Activated CD4-positive, alpha-beta T cell treated with anti-CD3 and anti-CD28 coated beads, Interleukin-2, amount 50 U/mL, for 48 hours (primary cell): ENCODE measurements at regions not wholly inside any gene's neighbourhood (a gene's known extent, or its start where the extent isn't known, plus 50 kb on each side); places are given as distances from the start of the nearest gene placed in this dataset.
"Not testable (repeated sequence)": the region's sequence is repeated elsewhere in the genome, so short reads cannot be mapped to it uniquely, and the experiment has no call there.

Experiments
- DNase-seq, 2 experiments: peaks; one replicate each; pipeline ENCODE4 v3.0.0-alpha.2; 2020

DNA sequence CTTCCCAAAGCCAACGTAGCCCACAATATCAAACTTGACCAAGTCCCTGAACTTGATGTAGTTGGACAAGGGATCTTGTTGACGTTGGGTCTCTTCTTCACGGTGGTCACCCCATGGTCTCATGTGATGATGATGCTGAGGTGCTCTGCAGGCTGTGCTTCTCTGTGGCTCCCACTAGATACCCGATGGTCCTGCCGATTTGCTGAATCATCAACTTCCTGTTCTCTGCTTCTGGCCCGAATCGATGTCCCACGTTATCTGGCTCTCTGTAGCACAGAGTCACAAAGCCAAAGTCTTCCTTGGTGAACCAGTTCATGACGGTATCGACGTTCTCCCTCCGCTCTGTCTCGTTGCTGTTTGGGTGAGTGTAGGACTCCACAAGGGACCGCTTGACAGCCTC, 201.0 kb downstream of the ADRA2C start:
- not testable (repeated sequence) for DNase-seq

DNA sequence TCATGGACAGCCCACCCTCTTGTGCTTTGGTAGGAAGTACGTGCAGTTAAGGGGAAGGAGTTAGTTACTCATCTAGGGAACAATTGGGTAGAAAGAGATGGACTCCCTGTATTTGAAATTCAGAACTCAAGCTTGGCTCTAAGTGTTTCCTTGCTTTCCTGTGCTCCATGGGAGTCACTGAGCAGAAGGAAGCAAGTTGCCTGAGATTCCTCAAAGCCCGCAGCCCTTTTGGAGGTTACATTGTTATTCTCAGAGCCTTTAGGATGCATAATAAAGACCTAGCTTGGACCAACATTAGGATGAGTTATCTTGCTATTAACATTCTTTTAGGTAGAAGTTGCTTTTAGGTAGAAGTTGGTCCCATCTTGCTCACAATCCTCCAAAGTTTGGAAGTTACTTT, 206.4 kb downstream of the ADRA2C start:
- DNase-seq = not testable (repeated sequence)

DNA sequence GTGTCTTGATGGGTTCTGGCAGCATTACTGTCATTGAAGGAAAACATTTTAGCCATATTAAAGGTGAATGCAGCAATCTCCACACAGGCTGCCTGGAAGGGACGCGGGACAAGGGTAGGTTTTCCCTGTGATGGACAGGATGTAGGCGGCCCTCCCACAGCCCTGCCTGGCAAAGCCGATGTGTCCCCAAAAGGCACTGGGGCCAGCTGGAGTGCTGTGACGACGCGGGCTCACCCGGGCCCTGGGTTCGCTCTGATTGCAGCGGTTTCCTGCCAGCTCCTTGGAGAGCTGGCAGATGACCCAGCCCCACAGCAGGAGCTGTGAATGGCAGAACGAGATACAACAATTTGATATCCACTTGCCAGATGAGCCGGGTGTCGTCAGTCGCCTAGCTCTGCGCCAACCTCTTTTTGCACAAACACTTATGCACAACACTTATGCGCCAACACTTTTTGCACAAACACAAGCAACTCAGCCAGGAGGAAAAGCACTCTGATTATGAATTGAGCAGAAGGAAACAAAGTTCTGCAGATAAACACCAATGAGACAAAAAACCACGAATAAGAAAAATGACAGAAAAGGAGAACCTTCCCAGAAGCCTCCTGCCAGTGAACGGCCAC, 207.5 kb downstream of the ADRA2C start:
- DNase-seq = not testable (repeated sequence)

DNA sequence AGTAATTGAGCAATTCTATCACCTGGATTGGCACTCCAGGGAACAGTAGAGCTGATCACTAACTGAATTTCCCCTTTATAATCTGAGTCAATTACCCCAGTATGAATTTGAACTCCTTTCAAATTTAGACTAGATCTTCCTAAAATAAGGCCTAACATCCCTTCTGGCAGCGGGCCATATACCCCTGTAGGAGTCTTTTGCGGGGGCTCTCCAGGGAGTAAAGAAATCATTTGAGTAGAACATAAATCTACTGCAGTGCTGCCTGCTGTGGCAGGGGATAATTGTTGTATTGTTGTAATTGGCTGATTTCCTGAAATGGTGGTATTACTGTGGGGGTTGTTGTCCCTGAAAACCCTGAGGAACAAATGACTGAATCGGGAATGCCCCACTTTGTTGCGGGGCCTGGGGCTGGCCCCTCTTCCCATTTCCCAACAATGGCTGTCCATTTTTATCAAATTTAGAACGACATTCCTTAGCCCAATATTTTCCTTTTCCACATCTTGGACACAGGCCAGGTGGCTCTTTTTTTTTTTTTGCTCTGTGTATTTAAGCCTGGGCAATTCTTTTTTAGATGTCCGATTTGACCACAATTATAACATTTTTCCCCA, 217.4 kb downstream of the ADRA2C start:
- not testable (repeated sequence) for DNase-seq

DNA sequence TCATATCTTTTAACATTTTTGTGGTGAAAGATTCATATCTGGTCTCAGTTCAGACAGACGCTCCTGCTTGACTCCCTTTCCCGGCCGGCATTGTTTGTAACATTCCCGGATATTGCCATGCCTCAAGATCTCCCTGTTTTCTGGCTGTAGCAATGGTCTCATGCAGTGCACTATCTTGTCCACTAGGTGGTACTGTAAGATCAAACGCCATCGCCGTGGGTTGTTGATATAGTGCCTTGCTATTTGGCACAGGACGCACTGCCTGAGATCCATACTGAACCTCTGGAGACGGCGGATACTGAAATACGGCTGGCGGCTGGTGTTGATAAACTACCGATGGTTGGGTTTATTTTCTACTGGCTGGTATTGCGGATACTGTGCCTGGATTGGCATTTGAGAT, 218.6 kb downstream of the ADRA2C start:
- DNase-seq = not testable (repeated sequence)

DNA sequence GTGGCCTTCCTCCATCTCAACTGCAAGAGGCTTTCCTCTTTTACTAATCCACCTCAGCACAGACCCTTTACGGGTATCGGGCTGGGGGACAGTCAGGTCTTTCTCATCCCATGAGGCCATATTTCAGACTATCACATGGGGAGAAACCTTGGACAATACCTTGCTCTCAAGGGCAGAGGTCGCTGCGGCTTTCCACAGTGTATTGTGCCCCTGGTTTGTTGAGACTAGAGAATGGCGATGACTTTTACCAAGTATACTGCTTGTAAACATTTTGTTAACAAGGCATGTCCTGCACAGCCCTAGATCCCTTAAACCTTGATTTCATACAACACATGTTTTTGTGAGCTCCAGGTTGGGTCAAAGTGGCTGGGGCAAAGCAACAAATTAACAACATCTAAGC, 220.2 kb downstream of the ADRA2C start:
- DNase-seq = not testable (repeated sequence)

DNA sequence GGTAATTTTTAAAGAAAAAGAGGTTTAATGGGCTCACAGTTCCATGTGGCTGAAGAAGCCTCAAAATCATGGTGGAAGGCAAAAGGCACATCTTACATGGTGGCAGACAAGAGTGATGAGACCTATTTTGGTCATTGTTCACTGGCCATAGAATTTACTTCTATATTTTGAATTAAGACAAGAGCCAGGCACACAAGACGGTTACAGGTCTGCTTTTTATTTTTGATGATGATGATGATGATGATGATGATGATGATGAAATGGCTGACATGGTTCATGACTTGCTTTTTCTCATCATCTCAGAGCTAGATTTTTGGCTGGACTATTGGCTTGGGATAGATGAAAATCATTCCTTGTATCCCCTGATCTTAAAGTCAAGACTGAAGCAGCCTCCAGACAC, 229.3 kb downstream of the OTOP1 start:
- DNase-seq = not testable (repeated sequence)

DNA sequence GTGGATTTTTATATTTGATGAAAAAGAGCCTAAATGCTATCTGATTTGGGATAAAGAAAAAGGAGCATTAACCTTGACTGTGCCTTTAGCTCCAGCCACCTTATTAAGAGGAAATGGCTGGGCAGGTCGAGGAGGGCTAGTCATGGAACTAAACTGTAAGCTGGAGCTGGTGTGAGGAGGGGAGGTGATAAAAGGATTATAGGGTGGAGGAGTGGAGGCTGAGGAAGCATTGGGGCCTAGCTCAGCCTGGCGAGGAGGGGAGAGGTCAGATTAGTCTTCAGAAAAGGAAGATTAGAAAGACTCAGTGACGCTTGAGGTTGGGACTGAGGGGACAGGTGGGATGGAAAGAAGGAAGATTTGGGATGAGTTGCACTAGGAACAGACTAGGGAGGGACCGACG, 222.7 kb downstream of the OTOP1 start:
- DNase-seq = not testable (repeated sequence)

DNA sequence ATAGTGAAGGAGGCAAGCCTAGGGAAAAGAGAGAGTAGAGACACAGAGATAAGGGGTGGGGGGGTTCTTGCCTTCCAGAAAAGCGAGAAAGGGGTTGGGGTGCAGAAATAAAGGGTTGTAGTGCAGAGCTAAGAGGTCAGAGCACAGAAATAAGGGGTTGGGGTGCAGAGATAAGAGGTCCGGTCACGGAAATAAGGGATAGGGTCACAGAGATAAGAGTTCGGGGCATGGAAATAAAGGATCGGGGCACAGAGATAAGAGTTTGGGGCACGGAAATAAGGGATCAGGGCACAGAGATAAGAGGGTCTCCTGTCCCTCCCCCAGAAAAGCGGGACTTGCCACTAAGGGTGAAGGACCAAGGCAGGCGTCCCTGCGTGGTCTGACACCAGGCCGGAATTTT, 222.0 kb downstream of the OTOP1 start:
- not testable (repeated sequence) for DNase-seq

DNA sequence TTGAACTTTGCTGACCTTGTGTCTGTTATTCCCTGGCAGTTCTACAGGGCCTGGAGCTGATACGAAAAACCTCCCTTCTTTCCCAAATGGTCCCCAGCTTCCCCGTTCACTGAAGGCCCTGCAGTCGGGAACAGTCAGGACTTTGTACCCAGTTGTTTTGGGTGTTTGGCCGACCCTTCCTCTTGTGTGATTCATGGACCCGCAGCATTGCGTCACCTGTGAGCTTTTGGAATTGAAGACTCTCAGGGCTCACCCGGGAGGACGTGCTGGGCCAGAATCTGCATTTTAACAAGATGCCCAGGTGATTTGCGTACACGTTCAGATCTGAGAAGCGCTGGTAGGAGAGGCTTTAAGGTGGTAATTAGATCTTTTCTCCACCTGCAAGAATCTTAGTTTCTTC, 220.4 kb downstream of the OTOP1 start:
- DNase-seq = not testable (repeated sequence)

DNA sequence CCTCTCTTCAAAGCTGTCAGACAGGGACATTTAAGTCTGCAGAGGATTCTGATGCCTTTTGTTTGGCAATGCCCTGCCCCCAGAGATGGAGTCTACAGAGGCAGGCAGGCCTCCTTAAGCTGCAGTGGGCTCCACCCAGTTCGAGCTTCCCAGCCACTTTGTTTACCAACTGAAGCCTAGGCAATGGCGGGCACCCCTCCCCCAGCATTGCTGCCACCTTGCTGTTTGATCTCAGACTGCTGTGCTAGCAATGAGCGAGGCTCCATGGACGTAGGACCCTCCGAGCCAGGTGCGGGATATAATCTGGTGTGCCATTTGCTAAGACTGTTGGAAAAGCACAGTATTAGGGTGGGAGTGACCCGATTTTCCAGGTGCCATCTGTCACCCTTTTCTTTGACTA, 207.7 kb downstream of the OTOP1 start:
- DNase-seq = not testable (repeated sequence)

DNA sequence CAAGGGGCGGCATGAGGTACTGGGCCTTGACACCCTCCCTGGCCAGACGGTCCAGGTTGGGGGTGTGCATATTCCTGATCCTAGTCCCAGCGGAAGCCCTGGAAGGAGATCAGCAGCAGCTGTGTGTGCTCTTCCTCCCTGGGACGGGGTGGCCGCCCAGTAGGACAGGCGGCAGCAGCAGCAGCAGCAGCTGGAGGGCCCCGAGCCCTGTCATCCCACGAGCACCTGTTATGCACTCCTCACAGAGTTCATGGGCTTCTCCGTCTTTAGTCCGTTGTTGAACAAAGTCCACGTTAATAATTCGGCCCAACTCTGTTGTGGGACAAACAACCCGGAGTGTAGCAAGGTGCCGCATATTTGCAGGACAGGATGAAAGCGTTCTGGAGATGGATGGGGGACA, 205.6 kb downstream of the OTOP1 start:
- not testable (repeated sequence) for DNase-seq

DNA sequence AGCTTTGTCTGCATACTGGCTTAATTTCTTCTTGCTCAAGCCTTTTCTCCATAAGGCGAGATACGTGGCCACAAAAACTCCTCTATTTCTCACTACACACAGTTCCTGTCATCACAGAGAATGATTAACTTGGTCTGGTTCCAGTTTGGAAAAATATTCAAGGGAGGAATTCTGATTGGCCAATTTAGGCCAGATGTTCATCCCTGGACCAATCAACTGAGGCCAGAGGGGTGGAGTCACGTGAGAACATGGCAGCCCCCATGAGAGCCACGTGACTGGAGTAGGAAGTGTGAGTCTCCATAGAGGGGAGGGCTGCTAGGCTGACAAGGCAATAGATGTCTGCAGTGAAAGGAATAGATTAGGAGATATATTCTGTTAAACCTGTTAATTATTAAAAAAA, 200.0 kb downstream of the OTOP1 start:
- DNase-seq = not testable (repeated sequence)

DNA sequence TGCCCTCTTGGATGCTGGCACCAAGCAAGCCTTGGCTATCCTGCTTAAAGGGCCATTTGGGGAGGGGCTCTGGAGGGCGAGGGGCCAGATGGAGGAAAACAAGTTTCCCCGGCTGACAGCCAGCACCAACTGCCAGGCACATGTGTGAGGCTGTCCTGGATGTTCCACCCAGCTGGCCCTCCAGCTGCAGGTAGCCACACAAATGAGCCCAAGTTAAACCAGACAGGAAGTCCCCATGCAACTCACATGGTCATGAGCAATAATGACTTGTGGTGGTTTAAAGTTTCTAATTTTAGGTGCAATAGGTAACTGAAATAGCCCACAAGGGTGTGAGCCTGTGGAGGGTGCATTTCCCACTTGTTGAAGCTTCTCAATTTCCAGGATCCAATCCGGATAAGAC, 198.0 kb downstream of the OTOP1 start:
- not testable (repeated sequence) for DNase-seq

DNA sequence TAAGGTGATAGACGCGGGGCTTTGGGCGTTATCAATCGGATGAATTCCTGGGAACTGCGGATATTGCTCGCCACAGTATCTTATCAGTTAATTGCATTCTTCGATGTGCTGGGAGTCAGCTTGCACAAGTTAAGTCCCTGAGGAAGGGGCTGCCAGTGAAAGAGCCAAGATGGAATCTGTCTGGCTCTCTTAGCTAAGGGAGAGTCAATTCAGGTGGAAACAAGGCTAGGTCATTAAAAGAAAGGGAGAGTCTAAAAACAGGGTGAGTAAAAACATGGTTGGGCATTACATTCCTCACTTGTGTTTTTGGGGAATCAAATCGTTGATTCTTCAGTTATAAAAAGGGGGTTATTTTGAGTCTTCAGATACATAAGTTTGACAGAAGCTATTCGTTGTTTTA, 196.2 kb downstream of the OTOP1 start:
- not testable (repeated sequence) for DNase-seq

DNA sequence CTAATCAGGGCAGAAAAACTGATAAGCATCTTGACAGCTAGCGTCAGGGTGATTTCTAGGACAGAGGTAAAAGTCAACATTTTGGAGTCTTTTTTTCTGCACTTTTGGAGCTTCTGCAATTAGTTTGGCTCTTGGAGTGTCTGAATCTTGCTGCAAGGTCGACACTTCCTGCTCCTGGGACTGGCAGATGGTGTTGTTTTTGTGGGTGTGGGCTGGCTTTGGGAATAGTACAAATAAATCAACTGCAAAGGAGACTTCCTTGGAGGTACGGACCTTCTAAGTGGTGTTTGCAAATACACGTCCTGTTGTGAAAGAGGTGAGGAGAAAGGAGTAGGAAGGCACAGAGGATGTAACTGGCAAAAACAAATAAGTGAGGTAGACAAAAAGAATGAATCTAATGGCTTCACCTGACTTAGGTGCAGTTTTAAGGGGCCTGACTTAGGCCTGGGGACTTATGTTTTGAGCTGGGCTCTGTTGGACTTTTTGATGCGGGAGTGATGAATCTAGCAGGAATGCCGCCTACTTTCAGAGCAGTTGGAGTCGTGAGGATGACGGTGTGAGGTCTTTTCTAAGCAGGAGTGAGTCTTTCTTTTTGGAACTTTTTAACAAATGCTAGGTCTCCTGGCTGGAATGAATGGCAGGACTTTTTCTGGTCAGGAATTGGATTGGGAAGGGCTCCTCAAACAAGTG, 195.1 kb downstream of the OTOP1 start:
- DNase-seq = not testable (repeated sequence)

DNA sequence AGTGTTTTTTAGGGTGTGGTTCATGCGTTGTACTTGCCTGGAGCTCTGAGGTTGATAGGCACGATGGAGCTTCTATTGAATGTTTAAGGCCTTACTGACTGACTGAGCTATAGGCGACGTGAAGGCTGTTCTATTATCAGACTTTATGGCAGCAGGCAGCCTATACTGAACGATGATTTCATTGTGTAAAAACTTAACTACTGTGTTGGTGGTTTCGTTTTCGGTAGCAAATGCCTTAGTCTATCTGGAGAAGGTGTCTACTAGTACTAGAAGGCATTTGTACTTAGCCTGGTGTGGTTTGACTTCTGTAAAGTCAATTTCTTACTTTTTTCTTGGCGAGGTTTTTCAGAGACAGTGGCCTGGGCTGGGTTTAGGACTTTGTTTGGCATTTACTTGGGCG, 194.4 kb downstream of the OTOP1 start:
- DNase-seq = not testable (repeated sequence)

DNA sequence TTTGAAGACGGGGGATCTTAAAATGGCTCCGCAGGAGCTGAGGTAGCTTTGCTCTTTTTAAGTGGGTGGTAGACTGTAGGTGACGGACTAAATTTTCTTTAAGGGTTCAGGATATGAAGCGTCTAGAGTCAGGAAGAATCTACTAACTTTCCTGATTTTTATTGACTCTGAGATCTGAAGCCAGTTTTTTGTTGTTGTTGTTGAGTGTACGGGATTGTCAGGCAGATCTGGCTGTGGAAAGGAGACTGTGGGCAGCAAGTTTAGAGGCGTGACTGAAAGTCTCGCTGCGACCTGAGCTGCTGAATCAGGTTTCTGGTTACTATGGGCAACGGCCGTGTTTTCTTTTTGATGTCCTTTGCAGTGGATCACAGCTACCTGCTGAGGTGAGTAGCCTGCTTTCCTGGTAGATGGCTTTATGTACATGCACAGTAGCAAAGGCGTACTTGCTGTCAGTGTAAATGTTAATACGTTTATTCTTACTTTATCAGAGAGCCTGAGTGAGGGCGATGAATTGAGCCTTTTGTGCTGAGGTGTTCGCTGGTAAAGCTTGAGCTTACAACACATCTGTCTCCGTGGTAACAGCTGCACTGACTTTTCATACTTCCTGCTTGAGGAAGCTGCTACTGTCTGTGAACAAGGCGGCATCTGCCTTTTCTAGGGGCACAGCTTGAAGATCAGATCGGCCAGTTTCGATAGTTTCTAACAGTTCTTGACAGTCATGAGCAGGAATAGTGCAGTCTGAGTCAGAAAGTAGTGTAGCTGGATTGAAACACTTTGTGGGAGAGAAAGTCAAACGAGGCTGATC, 193.7 kb downstream of the OTOP1 start:
- not testable (repeated sequence) for DNase-seq

DNA sequence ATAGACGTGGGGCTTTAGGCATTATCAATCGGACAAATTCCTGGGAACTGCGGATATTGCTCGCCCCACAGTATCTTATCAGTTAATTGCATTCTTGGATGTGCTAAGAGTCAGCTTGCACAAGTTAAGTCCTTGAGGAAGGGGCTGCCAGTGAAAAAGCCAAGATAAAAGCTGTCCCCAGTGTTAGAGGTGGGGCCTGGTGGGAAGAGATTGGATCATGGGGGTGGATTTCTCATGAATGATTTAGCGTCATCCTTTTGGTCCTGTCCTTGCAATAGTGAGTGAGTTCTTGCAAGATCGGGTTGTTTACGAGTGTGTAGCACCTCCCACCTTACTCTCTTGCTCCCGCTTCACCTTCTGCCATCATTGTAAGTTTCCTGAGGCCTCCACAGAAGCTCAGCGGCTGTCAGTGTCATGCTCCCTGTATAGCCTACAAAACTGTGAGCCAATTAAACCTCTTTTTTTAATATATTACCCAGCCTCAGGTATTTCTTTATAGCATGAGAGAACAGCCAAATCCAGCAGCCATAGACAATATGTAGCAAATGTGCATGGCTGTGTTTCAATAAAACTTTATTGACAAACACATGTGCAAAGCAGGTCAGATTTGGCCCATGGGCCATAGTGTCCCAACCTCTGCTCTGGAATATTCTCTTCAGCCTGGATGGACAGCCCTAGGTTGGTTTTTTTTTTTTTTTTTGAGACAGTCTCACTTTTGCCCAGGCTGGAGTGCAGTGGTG, 189.2 kb downstream of the OTOP1 start:
- DNase-seq = not testable (repeated sequence)

DNA sequence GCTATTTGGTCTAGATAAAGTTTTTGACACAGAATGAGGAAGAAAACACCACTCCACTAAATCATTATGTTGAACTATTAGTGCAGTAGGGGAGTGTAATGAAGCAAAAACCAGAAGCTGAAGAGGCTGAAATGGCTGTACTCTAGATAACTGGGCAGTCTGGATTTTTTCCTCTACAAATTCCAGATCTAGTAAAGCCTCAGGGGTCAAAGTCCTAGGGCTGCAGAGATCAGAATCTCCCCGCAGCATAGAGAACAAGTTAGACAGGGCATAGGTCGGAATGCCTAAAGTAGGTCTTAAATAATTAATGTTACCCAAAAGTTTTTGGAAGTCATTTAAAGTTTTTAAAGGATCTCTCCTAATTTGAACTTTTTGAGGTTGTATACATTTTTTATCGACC, 180.9 kb downstream of the OTOP1 start:
- not testable (repeated sequence) for DNase-seq

DNA sequence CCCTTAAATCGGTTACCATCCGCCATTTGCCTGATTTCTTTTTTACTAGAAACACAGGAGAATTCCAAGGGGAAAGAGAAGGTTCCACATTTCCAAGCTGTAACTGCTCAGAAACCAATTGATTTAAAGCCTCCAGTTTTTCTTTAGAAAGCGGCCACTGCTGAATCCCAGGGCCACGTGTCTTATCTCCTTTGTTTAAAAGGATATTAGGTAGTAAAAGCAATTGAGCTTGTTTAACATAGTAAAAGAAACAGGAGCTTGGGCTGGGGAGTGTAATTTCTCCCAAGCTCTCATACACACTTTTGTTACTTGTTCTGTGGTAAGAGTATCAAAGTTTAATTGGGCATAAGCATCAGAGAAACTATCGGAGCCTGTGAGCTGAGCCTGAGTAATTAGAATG, 180.0 kb downstream of the OTOP1 start:
- DNase-seq = not testable (repeated sequence)

DNA sequence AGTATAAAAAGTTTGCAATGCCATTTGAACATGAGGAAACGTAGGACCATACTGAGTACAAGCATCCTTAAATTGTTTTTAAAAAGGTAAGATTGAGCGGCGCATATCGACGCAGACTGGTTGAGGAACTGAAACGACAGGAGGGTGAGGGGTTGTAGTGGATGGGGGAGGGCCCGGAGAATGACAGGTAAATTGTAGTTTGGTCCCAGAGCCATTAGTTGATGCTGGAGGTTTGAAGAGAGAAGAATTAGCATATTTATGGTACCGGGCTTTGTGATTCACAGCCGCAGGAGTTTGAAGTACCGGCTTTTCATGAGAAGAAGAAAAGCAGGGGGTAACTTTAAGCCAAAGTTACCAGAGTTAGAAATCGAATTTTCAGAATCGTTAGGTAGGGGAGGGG, 179.5 kb downstream of the OTOP1 start:
- DNase-seq = not testable (repeated sequence)

DNA sequence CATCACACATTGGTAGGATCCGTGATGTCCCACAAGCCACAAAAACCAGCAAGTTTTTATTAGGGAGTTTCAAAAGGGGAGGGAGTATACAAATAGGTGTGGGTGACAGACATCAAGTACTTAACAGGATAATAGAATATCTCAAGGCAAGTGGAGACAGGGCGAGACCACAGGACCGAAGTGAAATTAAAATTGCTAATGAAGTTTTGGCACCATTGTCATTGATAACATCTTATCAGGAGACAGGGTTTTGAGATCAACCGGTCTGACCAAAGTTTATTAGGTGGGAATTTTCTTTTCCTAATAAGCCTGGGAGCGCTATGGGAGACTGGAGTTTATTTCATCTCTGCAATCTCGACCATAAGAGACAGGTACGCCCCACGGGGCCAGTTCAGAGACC, 178.5 kb downstream of the OTOP1 start:
- DNase-seq = not testable (repeated sequence)
